PC-9 (cell line): ENCODE measurements at regions not wholly inside any gene's neighbourhood (a gene's known extent, or its start where the extent isn't known, plus 50 kb on each side); places are given as distances from the start of the nearest gene placed in this dataset.

Source experiments
- CTCF ChIP-seq: fragments of 200-600 bp; sonication (generic); conservative IDR thresholded peaks from 2 replicates; pipeline ENCODE4 v1.6.1; 2017; ENCODE audit warnings: mixed run types, antibody characterized with exemption, mild to moderate bottlenecking, moderate library complexity
- EZH2 ChIP-seq: fragments of 200-600 bp; sonication (generic); IDR thresholded peaks from 2 replicates; pipeline ENCODE4 v1.8.0; 2017; ENCODE audit warnings: antibody characterized with exemption, low read depth

DNA sequence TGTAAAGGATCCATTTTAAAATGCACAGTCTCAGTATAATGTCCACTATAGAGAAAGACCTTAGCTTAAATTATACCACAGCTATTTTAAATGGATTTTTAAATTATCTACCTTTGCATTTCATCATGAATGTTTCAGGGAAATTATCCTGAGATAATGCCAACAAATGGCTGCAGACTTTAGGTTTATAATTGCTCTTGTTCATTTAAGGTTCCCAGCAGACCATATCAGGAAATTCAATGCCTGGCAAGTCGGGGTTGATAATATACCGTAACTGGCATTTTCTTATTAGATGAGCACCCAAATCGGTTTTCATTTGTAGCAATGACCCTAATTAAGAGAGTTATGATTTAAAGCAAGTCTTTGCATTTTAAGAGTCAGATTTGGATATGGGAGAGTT is 227.1 kb upstream of the ARRDC4 start:
- TF ChIP-seq CTCF, result no peak
- TF ChIP-seq EZH2, result no peak
